GM10248 (cell line): ENCODE measurements at regions not wholly inside any gene's neighbourhood (a gene's known extent, or its start where the extent isn't known, plus 50 kb on each side); places are given as distances from the start of the nearest gene placed in this dataset.

Experiments
- CTCF ChIA-PET: fragments of 300-600 bp; sonication (Branson Sonifier 250); formaldehyde crosslinking; extraction: SDS; loops from one replicate; lab custom pipeline; 2021; ENCODE audit warnings: antibody characterized with exemption; lab: Yijun Ruan, JAX
- POLR2A ChIA-PET: fragments of 350-650 bp; sonication (Branson Sonifier 250); formaldehyde crosslinking; extraction: SDS; loops from one replicate; lab custom pipeline; 2020; ENCODE audit warnings: antibody characterized with exemption; lab: Yijun Ruan, JAX
- DNase-seq: peaks from one replicate; pipeline ENCODE4 v3.0.0; 2012; ENCODE audit errors: extremely low spot score
- TF ChIP-seq, protein P1 (sequence below): IDR thresholded peaks from 2 replicates; pipeline ENCODE4 v1.5.1; 2012; ENCODE audit warnings: mild to moderate bottlenecking, low read depth; ENCODE audit errors: extremely low read depth, missing control alignments, control extremely low read depth

DNA sequence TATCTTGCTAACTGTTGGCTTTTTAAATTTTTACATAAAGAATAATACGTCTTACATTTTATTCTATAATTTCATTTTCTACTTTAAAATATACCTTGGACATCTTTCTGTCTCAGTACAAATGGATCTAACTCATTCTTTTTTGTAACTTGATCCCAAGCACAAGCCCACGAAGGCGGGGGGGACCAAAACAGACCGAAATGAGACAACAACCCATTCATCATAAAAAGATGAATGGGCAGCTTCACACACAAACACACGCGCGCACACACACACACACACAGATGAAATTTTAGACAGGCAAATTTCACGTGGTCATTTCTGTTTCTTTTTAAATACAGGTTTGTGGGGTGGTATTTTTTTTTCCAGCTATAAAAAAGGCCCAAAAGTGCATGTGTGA is 271.3 kb upstream of the TOPAZ1 start:
- CTCF ChIA-PET, result no interaction called here
- TF ChIP-seq, protein P1, sequence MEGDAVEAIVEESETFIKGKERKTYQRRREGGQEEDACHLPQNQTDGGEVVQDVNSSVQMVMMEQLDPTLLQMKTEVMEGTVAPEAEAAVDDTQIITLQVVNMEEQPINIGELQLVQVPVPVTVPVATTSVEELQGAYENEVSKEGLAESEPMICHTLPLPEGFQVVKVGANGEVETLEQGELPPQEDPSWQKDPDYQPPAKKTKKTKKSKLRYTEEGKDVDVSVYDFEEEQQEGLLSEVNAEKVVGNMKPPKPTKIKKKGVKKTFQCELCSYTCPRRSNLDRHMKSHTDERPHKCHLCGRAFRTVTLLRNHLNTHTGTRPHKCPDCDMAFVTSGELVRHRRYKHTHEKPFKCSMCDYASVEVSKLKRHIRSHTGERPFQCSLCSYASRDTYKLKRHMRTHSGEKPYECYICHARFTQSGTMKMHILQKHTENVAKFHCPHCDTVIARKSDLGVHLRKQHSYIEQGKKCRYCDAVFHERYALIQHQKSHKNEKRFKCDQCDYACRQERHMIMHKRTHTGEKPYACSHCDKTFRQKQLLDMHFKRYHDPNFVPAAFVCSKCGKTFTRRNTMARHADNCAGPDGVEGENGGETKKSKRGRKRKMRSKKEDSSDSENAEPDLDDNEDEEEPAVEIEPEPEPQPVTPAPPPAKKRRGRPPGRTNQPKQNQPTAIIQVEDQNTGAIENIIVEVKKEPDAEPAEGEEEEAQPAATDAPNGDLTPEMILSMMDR, result no peak
- DNase-seq, result no peak
- POLR2A ChIA-PET, result no interaction called here

DNA sequence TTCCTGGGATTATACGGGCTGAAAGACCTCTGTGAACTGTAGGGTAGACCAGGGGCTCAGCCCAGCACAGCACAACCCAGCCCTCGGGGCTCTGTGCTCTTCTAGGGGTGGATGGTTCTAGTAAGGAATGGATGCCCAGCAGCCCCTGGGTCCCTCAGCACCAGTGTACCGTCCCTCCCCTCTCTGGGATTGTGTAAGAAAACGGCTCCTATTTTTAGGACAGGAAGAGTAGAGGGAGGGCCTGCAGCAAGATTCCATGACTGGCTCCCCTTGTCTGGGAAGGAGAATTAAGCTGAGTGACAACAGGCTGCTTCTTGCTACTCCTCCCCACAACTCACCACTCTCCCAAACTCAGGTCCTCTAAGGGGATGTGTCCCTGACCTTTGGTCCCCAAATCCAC is 270.8 kb upstream of the TOPAZ1 start:
- DNase-seq, result no peak
- ChIA-PET CTCF (no interaction called here), POLR2A (no interaction called here)
- TF ChIP-seq, protein P1, result no peak

GRCh38 chr3:43971486-43971885 is 270.2 kb upstream of the TOPAZ1 start:
- TF ChIP-seq, protein P1, result no peak
- CTCF ChIA-PET, result no interaction called here
- POLR2A ChIA-PET, result no interaction called here
- no peak for DNase-seq

DNA sequence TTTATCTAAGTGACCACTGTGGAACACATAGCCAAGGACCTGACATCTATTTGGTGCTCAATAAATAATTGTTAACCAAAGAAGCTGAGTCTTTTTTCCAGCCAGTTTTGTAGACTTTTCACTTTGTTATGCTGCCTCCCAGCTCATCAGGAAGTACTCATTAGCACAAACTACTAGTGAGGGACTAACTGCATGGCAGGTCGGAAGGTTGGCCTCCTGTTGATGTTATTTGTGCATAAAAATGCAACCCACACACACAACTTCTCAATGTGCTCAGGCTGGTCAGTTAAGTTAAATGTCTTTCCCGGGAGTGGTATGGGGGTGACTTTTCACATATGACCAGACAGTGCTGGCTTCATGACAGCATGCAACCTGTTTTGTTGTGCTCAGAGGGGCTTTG is 263.0 kb upstream of the TOPAZ1 start:
- CTCF ChIA-PET, result interaction anchor here (1.0 kb wide), 1 partner anchor 699 kb away, joined by 3 read pairs; no protein-coding TSS in a partner anchor
- POLR2A ChIA-PET, result no interaction called here
- no peak for DNase-seq
- TF ChIP-seq, protein P1, result no peak

- DNase-seq, result no peak
- TF ChIP-seq, protein P1, result no peak
- ChIA-PET POLR2A (no interaction called here), CTCF (no interaction called here)
These were observed 262.0 kb upstream of the TOPAZ1 start for GRCh38 chr3:43979645-43980044.

GRCh38 chr3:43994657-43995546 is 246.8 kb upstream of the TOPAZ1 start:
- POLR2A ChIA-PET, result no interaction called here
- DNase-seq, result peak; percentile 48
- TF ChIP-seq, protein P1, result peak; percentile 1
- CTCF ChIA-PET, result interaction anchor here (0.8 to 1.7 kb wide), 6 partner anchors 25 to 204 kb away, joined by 3 to 7 read pairs (median 4); no protein-coding TSS in a partner anchor
